GM18870 (cell line): ENCODE measurements at regions not wholly inside any gene's neighbourhood (a gene's known extent, or its start where the extent isn't known, plus 50 kb on each side); places are given as distances from the start of the nearest gene placed in this dataset.

Experiments used
- ATAC-seq: cut with Tn5 transposase; IDR thresholded peaks from one replicate; pipeline ENCODE4 v1.9.1; 2021; ENCODE audit warnings: moderate library complexity; ENCODE audit not compliant: unreplicated experiment

DNA sequence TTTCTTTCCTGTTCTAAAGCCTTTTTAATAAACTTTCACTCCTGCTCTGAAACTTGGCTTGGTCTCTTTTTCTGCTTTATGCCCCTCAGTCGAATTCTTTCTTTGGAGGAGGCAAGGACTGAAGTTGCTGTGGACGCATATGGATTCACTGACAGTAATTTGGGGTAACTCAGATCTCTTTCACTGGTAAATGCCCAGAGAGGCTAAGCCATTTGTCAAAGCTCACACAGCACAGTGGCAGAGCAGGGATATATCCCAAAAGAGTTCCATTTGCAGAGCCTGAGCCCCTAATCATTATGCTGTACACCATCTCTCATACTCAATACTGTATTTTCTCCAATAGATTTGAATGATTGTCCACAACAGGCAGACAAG lies 72.3 kb upstream of the GALNT15 start:
- no peak for ATAC-seq

DNA sequence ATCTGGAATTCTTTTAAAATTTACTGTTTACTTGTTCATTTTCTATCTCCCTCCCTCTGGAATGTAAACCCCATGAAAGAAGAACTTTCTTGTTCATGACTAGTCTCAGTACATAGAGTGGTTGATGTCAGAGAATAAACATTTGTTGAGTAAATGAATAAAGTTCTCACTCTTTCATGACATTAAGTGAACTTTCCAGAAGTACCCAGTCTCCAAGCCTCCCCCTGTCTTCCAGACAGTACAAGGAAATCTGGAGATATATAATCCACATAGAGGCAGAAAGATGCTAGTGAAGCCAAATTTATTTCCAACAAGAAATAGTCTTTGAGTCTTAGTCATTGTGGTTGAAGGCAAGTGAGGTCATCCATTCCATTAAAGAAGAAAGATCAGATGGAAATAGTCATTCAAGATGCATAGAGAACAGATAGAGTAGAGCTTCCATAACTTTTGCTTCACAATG lies 71.5 kb upstream of the GALNT15 start:
- no peak for ATAC-seq

DNA sequence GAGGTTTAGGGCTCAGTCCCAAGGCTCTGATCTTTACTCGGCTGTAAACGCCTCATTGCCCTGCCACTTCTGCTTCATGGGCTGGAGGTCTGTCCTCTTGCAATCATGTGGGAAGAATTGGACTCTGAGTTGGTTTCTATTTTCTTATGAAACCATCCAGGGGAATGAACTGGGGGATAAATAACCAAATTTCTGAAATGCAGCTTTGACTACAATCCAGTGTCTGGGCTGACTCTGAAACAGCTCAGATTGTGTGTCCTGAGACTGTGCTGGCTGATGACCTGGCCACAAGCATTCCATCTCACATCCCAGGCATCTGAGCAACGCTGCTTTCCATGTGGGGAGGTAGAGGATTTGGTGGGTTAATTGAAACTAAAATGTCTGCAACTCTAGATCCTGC lies 71.0 kb upstream of the GALNT15 start:
- ATAC-seq = no peak

DNA sequence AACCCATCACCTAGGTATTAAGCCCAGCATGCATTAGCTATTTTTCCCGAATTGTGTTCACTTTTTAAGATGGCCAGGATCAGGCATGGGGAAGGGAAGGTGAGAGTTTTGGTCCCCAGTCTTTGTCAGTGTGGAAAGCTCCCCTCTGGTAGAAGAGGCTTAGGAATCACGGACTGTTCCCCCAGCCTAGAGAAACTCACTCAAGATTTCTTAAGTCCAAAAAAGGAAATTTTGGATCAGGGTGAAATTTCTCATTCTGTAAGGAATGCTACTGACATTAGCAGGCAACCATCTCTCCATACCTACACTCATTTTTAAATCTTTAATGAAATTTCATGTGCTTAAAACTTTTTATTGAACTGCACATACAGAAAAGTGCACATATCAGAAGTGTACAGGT lies 70.3 kb upstream of the GALNT15 start:
- ATAC-seq = no peak

DNA sequence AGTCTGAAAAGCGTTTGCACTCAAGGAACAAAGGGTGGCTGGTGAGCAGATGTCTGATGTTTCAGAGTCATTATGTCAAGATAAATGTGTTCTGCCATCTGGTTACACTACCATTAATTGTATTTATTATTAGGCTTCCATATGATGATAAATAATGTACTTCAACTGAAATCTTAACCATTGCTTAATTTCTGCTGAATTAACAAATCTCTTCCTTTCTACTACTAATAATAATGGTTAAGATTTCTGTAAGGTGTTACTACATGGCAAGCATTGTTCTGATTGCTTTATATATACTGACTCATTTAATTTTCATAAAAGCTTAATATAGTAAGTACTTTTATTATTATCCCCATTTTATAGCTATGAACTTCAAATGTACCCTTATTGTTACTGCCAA lies 68.4 kb upstream of the GALNT15 start:
- ATAC-seq = no peak

DNA sequence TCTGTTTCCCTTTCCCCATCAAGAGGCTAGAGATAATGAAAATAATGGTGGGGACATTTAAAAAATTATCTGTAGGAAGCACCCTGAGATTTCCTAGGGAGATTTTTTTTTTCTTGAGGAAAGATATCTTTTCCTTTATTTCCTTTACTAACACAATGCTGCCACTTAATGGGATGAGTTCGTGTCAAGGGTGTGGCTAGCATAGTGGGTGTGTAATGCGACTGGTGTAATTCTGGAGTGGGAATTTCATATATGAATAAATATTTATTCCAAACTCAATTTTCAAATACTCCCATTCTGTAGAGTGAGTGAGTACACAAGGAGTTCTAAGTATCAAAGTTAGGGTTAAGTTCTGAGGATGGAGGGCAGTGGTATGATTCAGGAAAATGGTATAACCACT lies 66.1 kb upstream of the GALNT15 start:
- no peak for ATAC-seq

DNA sequence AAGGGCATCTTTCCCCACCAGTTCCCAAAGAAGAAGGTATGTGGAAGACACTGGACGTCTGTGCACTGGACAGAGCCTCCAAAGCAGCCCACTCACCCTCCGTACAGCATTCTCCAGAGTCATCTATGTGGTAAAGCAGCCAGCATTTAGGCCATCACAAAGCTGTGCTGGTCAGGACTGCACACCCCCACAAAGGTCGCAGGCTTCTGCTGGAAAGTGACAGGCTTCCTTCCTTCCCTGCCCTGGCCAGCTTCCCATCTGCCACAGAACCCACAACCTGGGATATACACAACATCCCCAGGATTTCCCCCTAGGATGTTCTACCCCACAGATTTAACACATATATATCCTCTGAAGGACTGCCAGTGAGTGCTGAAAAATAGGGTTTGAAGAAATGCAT lies 64.6 kb upstream of the GALNT15 start:
- ATAC-seq = no peak

DNA sequence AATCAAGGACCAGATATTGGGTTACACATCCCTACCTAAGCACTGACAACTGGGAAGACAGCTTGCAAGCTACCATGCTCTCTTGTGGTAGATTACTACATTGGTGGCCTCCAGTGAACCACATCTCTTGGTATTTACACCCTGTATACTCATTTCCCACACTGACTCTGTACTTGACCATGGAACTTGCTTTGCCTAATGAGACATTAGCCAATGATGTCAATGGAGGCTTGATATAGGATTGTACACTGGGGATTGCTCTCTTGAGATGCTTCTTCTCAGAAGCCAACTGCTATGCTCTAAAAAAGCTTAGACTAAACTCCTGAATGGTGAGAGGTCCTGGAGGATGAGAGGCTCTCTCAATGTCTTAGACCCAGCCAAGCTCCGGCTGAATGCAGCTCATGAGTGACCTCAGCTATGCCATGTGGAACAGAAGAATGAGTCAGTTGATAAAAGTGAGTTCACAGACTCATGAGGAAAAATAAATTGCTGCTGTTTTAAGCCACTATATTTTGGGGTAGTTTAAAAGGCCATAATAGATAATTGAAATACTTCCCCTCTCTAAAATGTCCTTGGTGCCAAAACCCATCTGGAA lies 61.5 kb upstream of the GALNT15 start:
- no peak for ATAC-seq

DNA sequence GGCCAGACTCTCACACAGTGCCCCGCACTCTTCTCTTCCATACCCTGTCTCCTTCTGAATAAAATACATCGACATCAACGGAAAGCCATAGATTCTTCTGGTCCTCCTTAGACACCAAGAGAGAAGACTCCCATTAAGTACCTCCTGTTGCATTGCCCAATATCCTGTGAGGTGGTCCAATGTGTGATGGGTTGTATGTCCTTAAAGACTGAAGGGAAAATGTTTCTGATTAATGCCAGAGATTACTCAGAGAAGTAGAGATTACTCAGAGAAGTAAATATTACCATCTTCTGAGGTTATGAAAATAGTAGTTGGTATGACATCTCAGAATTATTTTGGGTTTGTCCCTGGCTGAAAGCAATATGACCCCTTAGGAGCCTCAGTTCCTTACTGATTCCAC lies 60.8 kb upstream of the GALNT15 start:
- ATAC-seq = no peak

DNA sequence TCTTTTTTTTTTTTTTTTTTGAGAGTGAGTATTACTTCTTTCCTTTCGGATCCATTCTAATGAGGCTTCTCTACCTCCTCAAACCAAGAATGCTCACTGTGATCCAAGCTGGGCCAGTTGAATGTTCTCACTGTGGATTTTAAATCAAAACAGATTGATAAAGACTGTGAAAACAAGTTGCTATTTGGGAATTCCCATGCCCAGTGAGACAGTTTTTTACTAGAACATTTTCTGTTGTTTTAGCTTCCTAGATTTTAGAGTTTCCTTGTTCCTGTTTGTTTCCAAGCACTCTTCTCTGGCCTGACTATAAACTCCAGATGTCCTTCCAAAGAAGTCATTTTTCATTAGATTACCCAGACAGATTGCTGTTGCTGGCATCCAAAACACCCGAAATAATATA lies 60.1 kb upstream of the GALNT15 start:
- no peak for ATAC-seq

DNA sequence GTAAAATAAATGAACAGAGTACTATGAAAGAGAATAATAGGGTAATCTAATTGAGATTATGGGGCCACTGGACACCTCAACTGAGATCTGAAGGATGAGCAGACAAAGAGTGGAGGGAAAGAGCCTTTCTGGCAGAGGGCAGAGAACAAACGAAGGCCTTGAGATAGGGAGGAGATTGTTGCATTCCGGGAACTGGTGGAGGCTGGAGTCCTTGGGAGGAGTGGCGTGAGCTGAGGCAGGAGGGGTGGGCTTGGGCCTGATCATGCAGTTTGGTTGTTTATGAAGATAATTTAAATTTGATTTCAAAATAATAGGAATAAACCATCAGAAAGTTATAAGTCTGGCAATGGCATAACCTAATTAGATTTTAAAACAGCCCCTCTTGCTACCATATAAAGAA lies 59.5 kb upstream of the GALNT15 start:
- ATAC-seq = no peak

DNA sequence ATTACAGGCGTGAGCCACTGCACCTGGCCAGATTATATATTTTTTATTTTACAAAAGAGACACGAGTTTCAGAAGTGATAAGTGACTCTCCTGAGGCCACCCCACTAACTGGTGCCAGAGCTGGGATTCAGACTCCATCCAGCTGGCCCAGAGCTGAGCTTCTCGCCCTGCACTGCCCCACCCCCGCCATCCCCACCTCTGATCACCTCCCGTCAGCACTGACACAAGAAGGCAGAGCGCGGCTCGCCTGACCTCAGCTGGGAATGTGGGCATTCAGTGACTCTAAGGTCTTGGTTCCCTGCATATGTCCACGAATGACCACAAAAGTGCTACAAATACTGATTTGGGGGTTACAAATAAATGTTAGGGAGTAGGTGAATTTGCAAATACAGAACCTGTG lies 56.1 kb upstream of the GALNT15 start:
- ATAC-seq = no peak

DNA sequence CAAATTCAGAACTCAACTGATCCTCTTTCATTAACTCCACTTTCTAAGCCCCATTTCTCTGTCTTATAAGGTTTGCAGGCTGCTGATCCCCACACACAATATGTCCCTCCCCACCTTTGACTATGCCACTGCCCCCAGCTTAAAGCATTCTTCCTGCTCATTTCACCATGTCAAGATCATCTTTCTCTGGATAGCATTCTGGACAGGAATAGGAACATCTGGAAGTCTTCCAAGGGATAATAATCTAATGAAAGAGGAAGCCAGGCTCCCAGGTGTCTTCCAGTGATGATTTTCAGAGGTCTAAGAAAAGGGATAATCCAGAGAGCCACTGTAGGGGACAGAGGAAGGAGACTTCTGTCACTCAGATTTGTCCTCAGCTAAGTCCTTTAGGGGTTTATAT lies 54.6 kb upstream of the GALNT15 start:
- ATAC-seq = no peak

DNA sequence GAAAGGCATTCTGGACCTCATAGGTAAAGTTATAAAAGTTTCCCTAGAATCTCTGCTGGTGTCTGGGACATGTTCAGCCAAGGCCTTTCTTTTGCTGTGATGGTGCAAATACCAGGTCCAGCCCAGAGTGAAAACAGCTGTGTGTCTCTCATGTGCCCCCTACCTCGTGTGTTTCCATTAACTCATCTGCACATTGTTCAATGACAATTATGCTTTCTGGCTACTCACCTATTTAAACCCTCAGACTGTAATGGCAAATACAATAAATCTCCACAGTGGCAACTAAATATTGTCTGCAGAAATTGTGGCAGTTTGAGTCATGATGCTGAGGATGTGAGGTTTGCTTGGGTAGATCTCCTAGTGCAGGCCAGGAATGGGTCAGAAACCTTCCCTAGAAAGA lies 53.1 kb upstream of the GALNT15 start:
- no peak for ATAC-seq

DNA sequence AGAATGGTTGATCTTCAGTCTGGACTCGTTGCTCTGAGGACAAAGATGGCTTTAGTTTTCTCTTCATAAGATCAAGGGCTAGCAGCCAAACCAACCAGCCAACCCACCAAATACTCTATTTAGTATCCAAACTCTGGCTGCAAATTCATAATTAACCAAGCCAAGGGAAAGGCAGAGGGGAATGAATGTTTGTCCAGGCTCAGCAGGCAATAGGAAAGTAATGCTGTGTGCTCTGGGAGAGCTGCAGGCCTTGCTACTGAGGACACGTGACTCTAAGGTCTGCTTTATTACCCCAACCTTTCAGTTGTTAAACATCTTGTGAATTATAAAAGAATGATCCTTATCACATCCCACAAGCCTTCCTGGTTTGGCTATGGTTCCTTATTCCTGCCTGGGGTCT lies 52.3 kb upstream of the GALNT15 start:
- no peak for ATAC-seq

DNA sequence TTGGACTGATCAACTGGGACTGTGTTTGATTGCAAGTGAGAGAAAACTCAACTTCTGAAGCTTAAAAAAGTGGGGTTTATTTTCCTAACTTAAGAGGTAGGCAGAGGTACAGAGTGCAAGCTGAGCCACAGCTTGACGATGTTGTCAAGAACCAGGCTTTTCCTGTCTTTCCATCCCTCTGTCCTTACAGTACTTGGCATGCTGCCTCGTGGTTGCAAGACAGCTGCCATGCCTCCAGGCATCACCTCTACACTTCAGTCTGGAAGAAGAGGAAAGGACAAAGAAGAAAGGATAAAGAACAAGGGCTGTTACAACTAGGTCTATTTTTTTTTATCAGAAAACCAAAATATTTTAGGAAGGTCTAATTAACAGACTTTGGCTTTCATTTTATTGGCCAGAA lies 51.8 kb upstream of the GALNT15 start:
- no peak for ATAC-seq

DNA sequence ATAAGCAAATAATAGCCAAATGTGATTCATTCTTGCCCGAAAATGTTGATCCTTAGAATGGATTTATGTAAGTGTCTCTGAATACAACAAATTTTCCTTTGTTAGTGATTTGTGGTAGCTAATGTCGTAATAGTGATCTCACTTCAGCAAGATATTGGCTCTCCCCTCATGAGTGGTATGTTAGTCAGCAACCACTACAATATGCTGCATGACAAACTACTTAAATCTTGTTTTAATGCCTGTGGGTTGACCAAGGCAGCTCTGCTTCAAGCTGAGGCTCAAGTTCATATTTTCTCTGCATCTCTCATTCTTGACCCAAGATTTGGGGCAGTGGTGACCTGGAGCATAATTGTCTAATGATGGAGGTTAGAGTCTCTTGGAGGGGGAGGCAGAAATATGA lies 49.8 kb upstream of the GALNT15 start:
- no peak for ATAC-seq
